A549 (cell line): ENCODE measurements at regions not wholly inside any gene's neighbourhood (a gene's known extent, or its start where the extent isn't known, plus 50 kb on each side); places are given as distances from the start of the nearest gene placed in this dataset.

Experiments used
- ATAC-seq, 2 experiments: fragments of 200-7000 bp in 1 of 2; fragments of >200 bp in 1 of 2; cut with Nextera tagmentation in 1 of 2; cut with Tn5 transposase in 1 of 2; 3 replicates each; pipeline versions ENCODE4 v1.8.0 to v1.9.1; 2018 to 2020; ENCODE audit warnings: mild to moderate bottlenecking in 1 of 2, moderate library complexity in 1 of 2
- CTCF ChIA-PET: fragments of 300-600 bp; sonication (Branson Sonifier 250); formaldehyde crosslinking; extraction: SDS; loops from one replicate; lab custom pipeline; 2021; ENCODE audit warnings: antibody characterized with exemption, inconsistent platforms; lab: Yijun Ruan, JAX
- POLR2A ChIA-PET: fragments of 350-600 bp; formaldehyde crosslinking; extraction: SDS; loops from one replicate; lab custom pipeline; 2021; ENCODE audit warnings: antibody characterized with exemption, inconsistent platforms; lab: Yijun Ruan, JAX
- DNase-seq, 2 experiments: peaks; one replicate each; pipeline versions ENCODE4 v3.0.0 to v3.0.0-alpha.2; 2011 to 2016; ENCODE audit warnings: low read depth in 1 of 2, low spot score in 1 of 2
- FAIRE-seq: peaks from 2 replicates; lab custom pipeline; 2011; peaks lifted over from hg19 to GRCh38; lab: Jason Lieb, UNC
- H3K27ac ChIP-seq, 2 experiments: fragments of >200 bp; sonication (Bioruptor Twin); formaldehyde crosslinking; 3 replicates each; pipeline ENCODE4 v1.5.1; 2016 to 2017
- H3K4me1 ChIP-seq: fragments of >200 bp; sonication (Bioruptor Twin); formaldehyde crosslinking; 3 replicates; pipeline ENCODE4 v1.6.1; 2016
- H3K4me2 ChIP-seq: fragments of >200 bp; sonication (Bioruptor Twin); formaldehyde crosslinking; 3 replicates; pipeline ENCODE4 v1.6.1; 2016
- H3K4me3 ChIP-seq: fragments of >200 bp; sonication (Bioruptor Twin); formaldehyde crosslinking; 3 replicates; pipeline ENCODE4 v1.5.1; 2016
- H3K9me3 ChIP-seq: fragments of >200 bp; sonication (Bioruptor Twin); formaldehyde crosslinking; 3 replicates; pipeline ENCODE4 v1.6.1; 2016
- BHLHE40 ChIP-seq: IDR thresholded peaks from 2 replicates; pipeline ENCODE4 v1.6.1; 2012; ENCODE audit warnings: low read depth, low read length, inconsistent platforms
- CBX8 ChIP-seq: fragments of 200-600 bp; sonication (generic); IDR thresholded peaks from 2 replicates; pipeline ENCODE4 v1.6.1; 2016
- CEBPB ChIP-seq, 2 experiments: fragments of >200 bp in 1 of 2; sonication (Bioruptor Twin) in 1 of 2; formaldehyde crosslinking in 1 of 2; IDR thresholded peaks; 2 replicates each; pipeline ENCODE4 v1.6.1; 2012 to 2016
- CHD2 ChIP-seq: fragments of 150-350 bp; IDR thresholded peaks from 2 replicates; pipeline ENCODE4 v1.6.1; 2014; ENCODE audit warnings: low read length; ENCODE audit not compliant: partially characterized antibody
- EHF ChIP-seq: fragments of 250-450 bp; sonication (Bioruptor Pico); IDR thresholded peaks from 2 replicates; pipeline ENCODE4 v1.5.0; 2020; ENCODE audit warnings: mild to moderate bottlenecking
- EHMT2 ChIP-seq: fragments of 200-600 bp; sonication (generic); IDR thresholded peaks from 2 replicates; pipeline ENCODE4 v1.6.1; 2016; ENCODE audit warnings: antibody characterized with exemption, low read depth, mild to moderate bottlenecking, moderate library complexity
- EP300 ChIP-seq, 2 experiments: fragments of >200 bp; sonication (Bioruptor Twin); formaldehyde crosslinking; IDR thresholded peaks; 2 replicates in 1 of 2; 3 replicates in 1 of 2; pipeline ENCODE4 v1.6.1; 2016 to 2017
- FOXS1 ChIP-seq: fragments of 250-450 bp; sonication (Bioruptor Pico); IDR thresholded peaks from 2 replicates; pipeline ENCODE4 v1.5.0; 2020; ENCODE audit warnings: mild to moderate bottlenecking, moderate library complexity
- HMGXB4 ChIP-seq: fragments of 250-450 bp; sonication (Bioruptor Pico); IDR thresholded peaks from 2 replicates; pipeline ENCODE4 v1.5.0; 2021; ENCODE audit warnings: mild to moderate bottlenecking, moderate library complexity, borderline replicate concordance
- HOXB13 ChIP-seq: fragments of 250-450 bp; sonication (Bioruptor Pico); IDR thresholded peaks from 2 replicates; pipeline ENCODE4 v1.5.0; 2020; ENCODE audit warnings: low read depth, mild to moderate bottlenecking, moderate library complexity
- KDM1A ChIP-seq: fragments of 200-600 bp; sonication (generic); IDR thresholded peaks from 2 replicates; pipeline ENCODE4 v1.6.1; 2016; ENCODE audit warnings: low read depth, mild to moderate bottlenecking
- KDM5A ChIP-seq: fragments of 200-600 bp; sonication (generic); IDR thresholded peaks from 2 replicates; pipeline ENCODE4 v1.6.1; 2016; ENCODE audit warnings: antibody characterized with exemption, mild to moderate bottlenecking
- NFE2L2 ChIP-seq: fragments of 150-350 bp; conservative IDR thresholded peaks from 2 replicates; pipeline ENCODE4 v1.6.1; 2014; ENCODE audit warnings: low read length
- NPAS2 ChIP-seq: fragments of 250-450 bp; sonication (Bioruptor Pico); IDR thresholded peaks from 2 replicates; pipeline ENCODE4 v1.8.0; 2022; ENCODE audit warnings: mild to moderate bottlenecking, moderate library complexity, borderline replicate concordance
- NR3C1 ChIP-seq: fragments of >200 bp; sonication (Bioruptor Twin); formaldehyde crosslinking; IDR thresholded peaks from 3 replicates; pipeline ENCODE4 v1.6.1; 2017
- POLR2AphosphoS2 ChIP-seq: conservative IDR thresholded peaks from 2 replicates; pipeline ENCODE4 v1.6.1; 2012; ENCODE audit warnings: low read length, improper control_type of control experiment, inconsistent platforms
- RAD21 ChIP-seq, 2 experiments: fragments of >200 bp in 1 of 2; sonication (Bioruptor Twin) in 1 of 2; formaldehyde crosslinking in 1 of 2; IDR thresholded peaks in 1 of 2; conservative IDR thresholded peaks in 1 of 2; 2 replicates in 1 of 2; 3 replicates in 1 of 2; pipeline ENCODE4 v1.6.1; 2012 to 2018; ENCODE audit warnings: inconsistent platforms in 1 of 2
- RCOR1 ChIP-seq: fragments of 150-350 bp; IDR thresholded peaks from 2 replicates; pipeline ENCODE4 v1.6.1; 2014; ENCODE audit warnings: antibody characterized with exemption, low read length, low read depth
- SMC3 ChIP-seq: fragments of >200 bp; sonication (Bioruptor Twin); formaldehyde crosslinking; IDR thresholded peaks from 3 replicates; pipeline ENCODE4 v1.6.1; 2018; ENCODE audit warnings: inconsistent platforms
- SREBF2 ChIP-seq: fragments of 450-650 bp; IDR thresholded peaks from 2 replicates; pipeline ENCODE4 v1.6.1; 2014; ENCODE audit warnings: mild to moderate bottlenecking, moderate library complexity
- TFCP2L1 ChIP-seq: fragments of 250-450 bp; sonication (Bioruptor Pico); IDR thresholded peaks from 2 replicates; pipeline ENCODE4 v1.5.0; 2021; ENCODE audit warnings: mild to moderate bottlenecking
- USF2 ChIP-seq: fragments of 450-650 bp; IDR thresholded peaks from 2 replicates; pipeline ENCODE4 v1.6.1; 2014; ENCODE audit warnings: antibody characterized with exemption
- ZC3H11A ChIP-seq: fragments of 450-650 bp; IDR thresholded peaks from 2 replicates; pipeline ENCODE4 v1.6.1; 2014; ENCODE audit warnings: antibody characterized with exemption, mild to moderate bottlenecking
- ZNF302 ChIP-seq: fragments of 250-450 bp; sonication (Bioruptor Pico); IDR thresholded peaks from 2 replicates; pipeline ENCODE4 v1.9.0; 2021; ENCODE audit warnings: inconsistent platforms, mild to moderate bottlenecking, moderate library complexity
- ZSCAN20 ChIP-seq: fragments of 250-450 bp; sonication (Bioruptor Pico); IDR thresholded peaks from 2 replicates; pipeline ENCODE4 v1.8.0; 2022; ENCODE audit warnings: mild to moderate bottlenecking, moderate library complexity
- WGBS: methylation state at CpG from one replicate; pipeline ENCODE4 v1.1.6; 2017; ENCODE audit errors: missing lambda C conversion rate; 5-methylcytosine and 5-hydroxymethylcytosine counted together
- TF ChIP-seq, protein P1 (sequence below): fragments of 250-450 bp; sonication (Bioruptor Pico); IDR thresholded peaks from 2 replicates; pipeline ENCODE4 v1.5.0; 2020; ENCODE audit warnings: low read depth, mild to moderate bottlenecking, moderate library complexity
- TF ChIP-seq, protein P2 (sequence below): fragments of >200 bp; sonication (Bioruptor Twin); formaldehyde crosslinking; IDR thresholded peaks from 3 replicates; pipeline ENCODE4 v1.6.1; 2016
- TF ChIP-seq, protein P3 (sequence below): fragments of >200 bp; sonication (Bioruptor Twin); formaldehyde crosslinking; IDR thresholded peaks from 2 replicates; pipeline ENCODE4 v1.6.1; 2016

DNA sequence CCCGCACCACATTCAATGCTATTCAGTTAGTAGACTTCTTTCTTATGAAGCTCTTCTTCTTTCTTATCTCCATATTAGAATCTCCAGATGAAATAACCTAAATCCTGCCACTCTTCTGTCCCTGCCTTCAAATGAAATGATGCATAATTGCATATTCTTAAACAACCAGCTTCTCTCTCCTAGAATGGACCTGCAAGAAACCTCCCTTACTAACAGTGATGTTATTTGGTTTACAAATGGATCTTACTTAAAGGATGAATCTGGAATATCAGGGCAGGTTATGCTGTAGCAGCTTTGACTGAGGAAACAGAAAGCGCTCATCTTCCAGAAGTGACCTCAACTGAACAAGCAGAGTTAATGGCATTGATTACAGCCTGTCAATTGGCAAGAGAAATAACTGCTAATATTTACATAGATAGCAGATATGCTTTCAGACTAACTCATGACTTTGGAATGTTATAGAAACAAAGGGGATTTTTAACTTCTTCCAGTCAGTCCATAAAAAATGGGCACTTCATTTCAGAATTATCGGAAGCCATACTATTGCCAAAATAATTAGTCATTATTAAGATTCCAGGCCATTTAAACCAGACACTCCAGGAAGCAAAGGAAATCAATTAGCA lies 755.7 kb upstream of the HS6ST1 start:
- no peak overlapping the region for H3K4me2 ChIP-seq
- POLR2A ChIA-PET: no interaction called here
- no peaks in the 10 kb centered on the region for H3K4me1 ChIP-seq
- TF ChIP-seq CHD2: no peak
- no peak for TF ChIP-seq ZSCAN20 (CRISPR knock-in tag)
- TF ChIP-seq RCOR1: no peak
- TF ChIP-seq HMGXB4: no peak
- TF ChIP-seq USF2: no peak
- TF ChIP-seq BHLHE40: no peak
- TF ChIP-seq SREBF2: no peak
- TF ChIP-seq CEBPB (IDR thresholded peaks at IDR 0.05): no peak
- no peak for TF ChIP-seq NFE2L2
- TF ChIP-seq ZNF302 (CRISPR knock-in tag): no peak
- no peak for TF ChIP-seq SMC3
- TF ChIP-seq NR3C1: no peak
- TF ChIP-seq, protein P1, sequence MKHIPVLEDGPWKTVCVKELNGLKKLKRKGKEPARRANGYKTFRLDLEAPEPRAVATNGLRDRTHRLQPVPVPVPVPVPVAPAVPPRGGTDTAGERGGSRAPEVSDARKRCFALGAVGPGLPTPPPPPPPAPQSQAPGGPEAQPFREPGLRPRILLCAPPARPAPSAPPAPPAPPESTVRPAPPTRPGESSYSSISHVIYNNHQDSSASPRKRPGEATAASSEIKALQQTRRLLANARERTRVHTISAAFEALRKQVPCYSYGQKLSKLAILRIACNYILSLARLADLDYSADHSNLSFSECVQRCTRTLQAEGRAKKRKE: no peak
- no peak for TF ChIP-seq TFCP2L1
- TF ChIP-seq CBX8: no peak
- TF ChIP-seq EHF: no peak
- TF ChIP-seq HOXB13 (CRISPR knock-in tag): no peak
- TF ChIP-seq EHMT2: no peak
- no peak for TF ChIP-seq KDM1A
- WGBS: 22% methylated on average over 3 of the region's 3 CpGs
- H3K27ac ChIP-seq: no peak overlapping the region
- ATAC-seq (no peak), FAIRE-seq (no peak), DNase-seq (no peak)
- CTCF ChIA-PET: no interaction called here
- no peaks in the 10 kb centered on the region for H3K9me3 ChIP-seq
- H3K4me3 ChIP-seq: no peak overlapping the region

DNA sequence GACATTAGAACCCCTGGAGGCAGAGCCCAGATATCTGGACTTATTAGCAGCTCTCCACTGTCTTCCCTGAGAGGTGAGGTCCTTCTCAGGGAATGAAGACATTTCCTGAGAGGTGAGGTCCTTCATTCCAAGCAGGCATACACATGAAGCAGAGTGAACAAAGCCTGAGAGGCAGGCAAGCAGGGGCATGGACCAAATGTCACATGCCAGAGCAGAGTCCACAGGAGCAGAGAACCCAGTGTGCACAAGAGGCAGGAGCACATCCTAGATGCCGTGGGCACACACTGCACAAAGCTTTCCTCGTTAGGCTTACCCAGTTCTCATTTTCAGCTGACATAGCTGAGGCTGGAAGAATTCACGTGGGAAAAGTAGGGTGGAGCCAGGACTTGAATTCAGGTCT lies 759.9 kb upstream of the HS6ST1 start:
- Histone ChIP-seq H3K4me1 (no peaks in the 10 kb centered on the region), H3K9me3 (no peaks in the 10 kb centered on the region), H3K4me2 (no peak overlapping the region), H3K27ac (no peak overlapping the region), H3K4me3 (no peak overlapping the region)
- TF ChIP-seq ZC3H11A (no peak), NPAS2 (CRISPR knock-in tag) (no peak), KDM5A (no peak), FOXS1 (CRISPR knock-in tag) (no peak), CBX8 (no peak), HOXB13 (CRISPR knock-in tag) (no peak), EP300 (IDR thresholded peaks at IDR 0.05) (no peak), BHLHE40 (no peak), POLR2AphosphoS2 (no peak), RAD21 (conservative IDR thresholded peaks at IDR 0.05 in 1 of 2, IDR thresholded peaks at IDR 0.05 in 1 of 2) (no peak)
- TF ChIP-seq, protein P2, sequence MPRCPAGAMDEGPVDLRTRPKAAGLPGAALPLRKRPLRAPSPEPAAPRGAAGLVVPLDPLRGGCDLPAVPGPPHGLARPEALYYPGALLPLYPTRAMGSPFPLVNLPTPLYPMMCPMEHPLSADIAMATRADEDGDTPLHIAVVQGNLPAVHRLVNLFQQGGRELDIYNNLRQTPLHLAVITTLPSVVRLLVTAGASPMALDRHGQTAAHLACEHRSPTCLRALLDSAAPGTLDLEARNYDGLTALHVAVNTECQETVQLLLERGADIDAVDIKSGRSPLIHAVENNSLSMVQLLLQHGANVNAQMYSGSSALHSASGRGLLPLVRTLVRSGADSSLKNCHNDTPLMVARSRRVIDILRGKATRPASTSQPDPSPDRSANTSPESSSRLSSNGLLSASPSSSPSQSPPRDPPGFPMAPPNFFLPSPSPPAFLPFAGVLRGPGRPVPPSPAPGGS: no peak
- TF ChIP-seq, protein P3, sequence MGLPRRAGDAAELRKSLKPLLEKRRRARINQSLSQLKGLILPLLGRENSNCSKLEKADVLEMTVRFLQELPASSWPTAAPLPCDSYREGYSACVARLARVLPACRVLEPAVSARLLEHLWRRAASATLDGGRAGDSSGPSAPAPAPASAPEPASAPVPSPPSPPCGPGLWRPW: no peak
- no peak for DNase-seq
- FAIRE-seq: no peak
- POLR2A ChIA-PET: no interaction called here
- no peak for ATAC-seq
- WGBS: 2% methylated on average over 3 of the region's 3 CpGs
- CTCF ChIA-PET: interaction anchor here (0.6 kb wide), 1 partner anchor 322 kb away, joined by 3 read pairs; no protein-coding TSS in a partner anchor
